ENCODE measurements at regions not wholly inside any gene's neighbourhood (a gene's known extent, or its start where the extent isn't known, plus 50 kb on each side); places are given as distances from the start of the nearest gene placed in this dataset.

DNA sequence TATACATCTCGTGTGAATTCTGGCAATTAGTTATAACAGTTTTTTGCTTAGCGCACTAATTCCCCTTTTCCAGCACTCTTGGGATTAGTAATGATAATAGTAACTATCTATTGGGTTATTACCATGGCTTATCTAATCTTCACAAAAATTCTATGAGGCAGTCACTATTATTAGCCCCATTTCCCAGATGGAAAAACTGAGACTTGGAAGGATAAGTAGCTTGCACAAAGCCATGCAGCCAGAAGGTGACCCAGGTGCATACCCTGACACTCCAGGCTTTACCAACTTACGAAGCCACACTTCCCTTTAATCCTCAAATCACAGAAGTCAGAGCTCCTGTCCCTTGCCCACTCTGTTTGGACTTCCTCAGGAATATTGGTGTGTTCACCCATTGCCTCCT, 156.8 kb downstream of the CYP26B1 start:
- Histone ChIP-seq H3K27me3 (ENCODE audit: insufficient read depth) (no peaks in the 10 kb centered on the region), H3K9me2 (ENCODE audit: insufficient read depth) (no peaks in the 10 kb centered on the region), H3K4me1 (ENCODE audit: insufficient read depth) (peaks cover 8% of the 10 kb centered on the region; the same call in 1 of the 2 replicates), H3K36me3 (ENCODE audit: insufficient read depth) (no peaks in the 10 kb centered on the region), H3K79me2 (replicated peaks; ENCODE audit: insufficient read depth) (no peaks in the 10 kb centered on the region), H2AFZ (no peak overlapping the region), H3K4me2 (no peak overlapping the region), H3F3A (replicated peaks; ENCODE audit: low read depth) (no peaks in the 10 kb centered on the region), H3K4me3 (no peak overlapping the region), H3K27ac (ENCODE audit: low read depth) (no peak overlapping the region), H4K20me1 (replicated peaks; ENCODE audit: insufficient read depth) (no peaks in the 10 kb centered on the region)
- Mint-ChIP-seq H3K27me3 (ENCODE audit: insufficient read depth, low read depth, poor library complexity) (no peaks in the 10 kb centered on the region), H3K4me1 (peaks cover 13% of the 10 kb centered on the region), H3K9me3 (no peaks in the 10 kb centered on the region), H3K4me3 (no peak overlapping the region), H3K27ac (no peak overlapping the region), H3K36me3 (ENCODE audit: low read depth) (no peaks in the 10 kb centered on the region)
- ATAC-seq = no peak
- DNase-seq (ENCODE audit: low spot score) = no peak
- TF ChIP-seq EZH2 (IDR thresholded peaks at IDR 0.05; ENCODE audit: low read depth, unreplicated experiment) = no peak
- no peak for TF ChIP-seq CREB1 (CRISPR knock-in tag; IDR thresholded peaks at IDR 0.05; ENCODE audit: low read depth)
- no peak for TF ChIP-seq ZNF331 (CRISPR knock-in tag; IDR thresholded peaks at IDR 0.05; ENCODE audit: low read depth)
- no peak for TF ChIP-seq NANOG (IDR thresholded peaks at IDR 0.05; ENCODE audit: borderline replicate concordance)
- TF ChIP-seq, protein P1, sequence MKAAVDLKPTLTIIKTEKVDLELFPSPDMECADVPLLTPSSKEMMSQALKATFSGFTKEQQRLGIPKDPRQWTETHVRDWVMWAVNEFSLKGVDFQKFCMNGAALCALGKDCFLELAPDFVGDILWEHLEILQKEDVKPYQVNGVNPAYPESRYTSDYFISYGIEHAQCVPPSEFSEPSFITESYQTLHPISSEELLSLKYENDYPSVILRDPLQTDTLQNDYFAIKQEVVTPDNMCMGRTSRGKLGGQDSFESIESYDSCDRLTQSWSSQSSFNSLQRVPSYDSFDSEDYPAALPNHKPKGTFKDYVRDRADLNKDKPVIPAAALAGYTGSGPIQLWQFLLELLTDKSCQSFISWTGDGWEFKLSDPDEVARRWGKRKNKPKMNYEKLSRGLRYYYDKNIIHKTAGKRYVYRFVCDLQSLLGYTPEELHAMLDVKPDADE (IDR thresholded peaks at IDR 0.05) = no peak
- TF ChIP-seq, protein P2, sequence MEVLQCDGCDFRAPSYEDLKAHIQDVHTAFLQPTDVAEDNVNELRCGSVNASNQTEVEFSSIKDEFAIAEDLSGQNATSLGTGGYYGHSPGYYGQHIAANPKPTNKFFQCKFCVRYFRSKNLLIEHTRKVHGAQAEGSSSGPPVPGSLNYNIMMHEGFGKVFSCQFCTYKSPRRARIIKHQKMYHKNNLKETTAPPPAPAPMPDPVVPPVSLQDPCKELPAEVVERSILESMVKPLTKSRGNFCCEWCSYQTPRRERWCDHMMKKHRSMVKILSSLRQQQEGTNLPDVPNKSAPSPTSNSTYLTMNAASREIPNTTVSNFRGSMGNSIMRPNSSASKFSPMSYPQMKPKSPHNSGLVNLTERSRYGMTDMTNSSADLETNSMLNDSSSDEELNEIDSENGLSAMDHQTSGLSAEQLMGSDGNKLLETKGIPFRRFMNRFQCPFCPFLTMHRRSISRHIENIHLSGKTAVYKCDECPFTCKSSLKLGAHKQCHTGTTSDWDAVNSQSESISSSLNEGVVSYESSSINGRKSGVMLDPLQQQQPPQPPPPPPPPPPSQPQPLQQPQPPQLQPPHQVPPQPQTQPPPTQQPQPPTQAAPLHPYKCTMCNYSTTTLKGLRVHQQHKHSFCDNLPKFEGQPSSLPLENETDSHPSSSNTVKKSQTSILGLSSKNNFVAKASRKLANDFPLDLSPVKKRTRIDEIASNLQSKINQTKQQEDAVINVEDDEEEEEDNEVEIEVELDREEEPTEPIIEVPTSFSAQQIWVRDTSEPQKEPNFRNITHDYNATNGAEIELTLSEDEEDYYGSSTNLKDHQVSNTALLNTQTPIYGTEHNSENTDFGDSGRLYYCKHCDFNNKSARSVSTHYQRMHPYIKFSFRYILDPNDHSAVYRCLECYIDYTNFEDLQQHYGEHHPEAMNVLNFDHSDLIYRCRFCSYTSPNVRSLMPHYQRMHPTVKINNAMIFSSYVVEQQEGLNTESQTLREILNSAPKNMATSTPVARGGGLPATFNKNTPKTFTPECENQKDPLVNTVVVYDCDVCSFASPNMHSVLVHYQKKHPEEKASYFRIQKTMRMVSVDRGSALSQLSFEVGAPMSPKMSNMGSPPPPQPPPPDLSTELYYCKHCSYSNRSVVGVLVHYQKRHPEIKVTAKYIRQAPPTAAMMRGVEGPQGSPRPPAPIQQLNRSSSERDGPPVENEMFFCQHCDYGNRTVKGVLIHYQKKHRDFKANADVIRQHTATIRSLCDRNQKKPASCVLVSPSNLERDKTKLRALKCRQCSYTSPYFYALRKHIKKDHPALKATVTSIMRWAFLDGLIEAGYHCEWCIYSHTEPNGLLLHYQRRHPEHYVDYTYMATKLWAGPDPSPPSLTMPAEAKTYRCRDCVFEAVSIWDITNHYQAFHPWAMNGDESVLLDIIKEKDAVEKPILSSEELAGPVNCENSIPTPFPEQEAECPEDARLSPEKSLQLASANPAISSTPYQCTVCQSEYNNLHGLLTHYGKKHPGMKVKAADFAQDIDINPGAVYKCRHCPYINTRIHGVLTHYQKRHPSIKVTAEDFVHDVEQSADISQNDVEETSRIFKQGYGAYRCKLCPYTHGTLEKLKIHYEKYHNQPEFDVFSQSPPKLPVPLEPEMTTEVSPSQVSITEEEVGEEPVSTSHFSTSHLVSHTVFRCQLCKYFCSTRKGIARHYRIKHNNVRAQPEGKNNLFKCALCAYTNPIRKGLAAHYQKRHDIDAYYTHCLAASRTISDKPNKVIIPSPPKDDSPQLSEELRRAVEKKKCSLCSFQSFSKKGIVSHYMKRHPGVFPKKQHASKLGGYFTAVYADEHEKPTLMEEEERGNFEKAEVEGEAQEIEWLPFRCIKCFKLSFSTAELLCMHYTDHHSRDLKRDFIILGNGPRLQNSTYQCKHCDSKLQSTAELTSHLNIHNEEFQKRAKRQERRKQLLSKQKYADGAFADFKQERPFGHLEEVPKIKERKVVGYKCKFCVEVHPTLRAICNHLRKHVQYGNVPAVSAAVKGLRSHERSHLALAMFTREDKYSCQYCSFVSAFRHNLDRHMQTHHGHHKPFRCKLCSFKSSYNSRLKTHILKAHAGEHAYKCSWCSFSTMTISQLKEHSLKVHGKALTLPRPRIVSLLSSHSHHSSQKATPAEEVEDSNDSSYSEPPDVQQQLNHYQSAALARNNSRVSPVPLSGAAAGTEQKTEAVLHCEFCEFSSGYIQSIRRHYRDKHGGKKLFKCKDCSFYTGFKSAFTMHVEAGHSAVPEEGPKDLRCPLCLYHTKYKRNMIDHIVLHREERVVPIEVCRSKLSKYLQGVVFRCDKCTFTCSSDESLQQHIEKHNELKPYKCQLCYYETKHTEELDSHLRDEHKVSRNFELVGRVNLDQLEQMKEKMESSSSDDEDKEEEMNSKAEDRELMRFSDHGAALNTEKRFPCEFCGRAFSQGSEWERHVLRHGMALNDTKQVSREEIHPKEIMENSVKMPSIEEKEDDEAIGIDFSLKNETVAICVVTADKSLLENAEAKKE (CRISPR knock-in tag; IDR thresholded peaks at IDR 0.05) = no peak
- no peak for TF ChIP-seq ZNF114 (CRISPR knock-in tag; IDR thresholded peaks at IDR 0.05)
- no peak for TF ChIP-seq EZH2phosphoT487 (IDR thresholded peaks at IDR 0.05; ENCODE audit: unreplicated experiment)
- TF ChIP-seq, protein P3, sequence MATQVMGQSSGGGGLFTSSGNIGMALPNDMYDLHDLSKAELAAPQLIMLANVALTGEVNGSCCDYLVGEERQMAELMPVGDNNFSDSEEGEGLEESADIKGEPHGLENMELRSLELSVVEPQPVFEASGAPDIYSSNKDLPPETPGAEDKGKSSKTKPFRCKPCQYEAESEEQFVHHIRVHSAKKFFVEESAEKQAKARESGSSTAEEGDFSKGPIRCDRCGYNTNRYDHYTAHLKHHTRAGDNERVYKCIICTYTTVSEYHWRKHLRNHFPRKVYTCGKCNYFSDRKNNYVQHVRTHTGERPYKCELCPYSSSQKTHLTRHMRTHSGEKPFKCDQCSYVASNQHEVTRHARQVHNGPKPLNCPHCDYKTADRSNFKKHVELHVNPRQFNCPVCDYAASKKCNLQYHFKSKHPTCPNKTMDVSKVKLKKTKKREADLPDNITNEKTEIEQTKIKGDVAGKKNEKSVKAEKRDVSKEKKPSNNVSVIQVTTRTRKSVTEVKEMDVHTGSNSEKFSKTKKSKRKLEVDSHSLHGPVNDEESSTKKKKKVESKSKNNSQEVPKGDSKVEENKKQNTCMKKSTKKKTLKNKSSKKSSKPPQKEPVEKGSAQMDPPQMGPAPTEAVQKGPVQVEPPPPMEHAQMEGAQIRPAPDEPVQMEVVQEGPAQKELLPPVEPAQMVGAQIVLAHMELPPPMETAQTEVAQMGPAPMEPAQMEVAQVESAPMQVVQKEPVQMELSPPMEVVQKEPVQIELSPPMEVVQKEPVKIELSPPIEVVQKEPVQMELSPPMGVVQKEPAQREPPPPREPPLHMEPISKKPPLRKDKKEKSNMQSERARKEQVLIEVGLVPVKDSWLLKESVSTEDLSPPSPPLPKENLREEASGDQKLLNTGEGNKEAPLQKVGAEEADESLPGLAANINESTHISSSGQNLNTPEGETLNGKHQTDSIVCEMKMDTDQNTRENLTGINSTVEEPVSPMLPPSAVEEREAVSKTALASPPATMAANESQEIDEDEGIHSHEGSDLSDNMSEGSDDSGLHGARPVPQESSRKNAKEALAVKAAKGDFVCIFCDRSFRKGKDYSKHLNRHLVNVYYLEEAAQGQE (IDR thresholded peaks at IDR 0.05; ENCODE audit: unreplicated experiment) = no peak
- TF ChIP-seq CTCF (conservative IDR thresholded peaks at IDR 0.05; ENCODE audit: low read depth in 2 of 2) = no peak
- no peak for TF ChIP-seq STAT1 (IDR thresholded peaks at IDR 0.05; ENCODE audit: unreplicated experiment)
- TF ChIP-seq POLR2AphosphoS5 (IDR thresholded peaks at IDR 0.05; ENCODE audit: low read depth) = no peak
- no peak for TF ChIP-seq JUNB (IDR thresholded peaks at IDR 0.05; ENCODE audit: unreplicated experiment)
